ENCODE measurements at regions not wholly inside any gene's neighbourhood (a gene's known extent, or its start where the extent isn't known, plus 50 kb on each side); places are given as distances from the start of the nearest gene placed in this dataset.
"Not testable (repeated sequence)": the region's sequence is repeated elsewhere in the genome, so short reads cannot be mapped to it uniquely, and the experiment has no call there.

GRCh38 chr18:40250236-40250635, 1704.8 kb upstream of the PIK3C3 start:
- H3K27ac ChIP-seq = no peak overlapping the region
- no peak for TF ChIP-seq CTCF (conservative IDR thresholded peaks at IDR 0.05)

GRCh38 chr18:40249390-40250080, 1705.5 kb upstream of the PIK3C3 start:
- TF ChIP-seq CTCF (conservative IDR thresholded peaks at IDR 0.05) = no peak
- H3K27ac ChIP-seq = no peak overlapping the region

- not testable (repeated sequence) for H3K27ac ChIP-seq
Observed at GRCh38 chr18:40245612-40246011, 1709.4 kb upstream of the PIK3C3 start.

GRCh38 chr18:40243607-40244006, 1711.4 kb upstream of the PIK3C3 start:
- TF ChIP-seq CTCF (conservative IDR thresholded peaks at IDR 0.05) = no peak
- H3K27ac ChIP-seq = no peak overlapping the region

GRCh38 chr18:40235836-40236235, 1719.2 kb upstream of the PIK3C3 start:
- H3K27ac ChIP-seq = no peak overlapping the region
- TF ChIP-seq CTCF (conservative IDR thresholded peaks at IDR 0.05) = no peak

GRCh38 chr18:40235323-40235722, 1719.7 kb upstream of the PIK3C3 start:
- H3K27ac ChIP-seq = no peak overlapping the region
- no peak for TF ChIP-seq CTCF (conservative IDR thresholded peaks at IDR 0.05)

GRCh38 chr18:40233931-40234616, 1721.0 kb upstream of the PIK3C3 start:
- no peak for TF ChIP-seq CTCF (conservative IDR thresholded peaks at IDR 0.05)
- no peak overlapping the region for H3K27ac ChIP-seq

GRCh38 chr18:40222776-40223175, 1732.3 kb upstream of the PIK3C3 start:
- no peak overlapping the region for H3K27ac ChIP-seq
- TF ChIP-seq CTCF (conservative IDR thresholded peaks at IDR 0.05) = no peak

Data from VCaP (cell line).